A673 (cell line): ENCODE measurements at regions not wholly inside any gene's neighbourhood (a gene's known extent, or its start where the extent isn't known, plus 50 kb on each side); places are given as distances from the start of the nearest gene placed in this dataset.

Experiments used
- CTCF ChIP-seq: fragments of 300-800, 200-600 bp; sonication (generic); conservative IDR thresholded peaks from 2 replicates; pipeline ENCODE4 v1.5.1; 2017; ENCODE audit warnings: low read depth, mild to moderate bottlenecking, antibody characterized with exemption, low read length, moderate library complexity, mixed read lengths
- EZH2 ChIP-seq: fragments of 200-600 bp; sonication (generic); IDR thresholded peaks from 2 replicates; pipeline ENCODE4 v1.6.1; 2017; ENCODE audit warnings: borderline replicate concordance, low read depth, mild to moderate bottlenecking, mixed read lengths, antibody characterized with exemption, low read length; ENCODE audit not compliant: poor library complexity, severe bottlenecking

DNA sequence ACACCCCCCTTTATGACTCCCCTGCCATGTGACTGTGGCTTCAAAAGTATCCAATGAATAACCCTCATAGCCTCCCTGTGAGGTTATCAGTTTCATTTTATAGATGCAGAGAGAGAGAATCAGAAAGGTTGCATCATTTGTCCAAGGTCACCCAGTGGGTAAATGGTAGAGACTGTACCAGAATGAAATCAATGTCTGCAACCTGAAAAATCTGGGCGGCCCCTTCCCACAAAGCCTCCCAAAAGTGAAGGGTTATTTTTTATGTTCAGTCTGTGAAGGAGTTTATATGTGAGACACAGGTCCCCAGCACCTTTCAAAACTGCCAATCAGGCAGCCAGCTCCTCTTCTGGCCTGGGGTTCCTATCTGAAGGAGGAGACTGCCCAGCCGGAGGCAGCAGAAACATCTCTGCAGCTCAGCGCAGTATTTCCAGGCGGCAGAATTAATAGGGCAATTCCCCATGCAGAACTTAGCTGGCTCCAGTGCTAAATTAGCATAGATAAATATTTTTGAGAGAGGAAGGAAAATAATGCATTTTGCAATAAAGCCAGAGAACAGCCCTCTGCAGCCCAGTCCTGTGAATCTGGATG lies 130.8 kb upstream of the PRR20G start:
- no peak for TF ChIP-seq CTCF
- no peak for TF ChIP-seq EZH2
